Medulla oblongata (tissue), 1 donor: ENCODE measurements at regions not wholly inside any gene's neighbourhood (a gene's known extent, or its start where the extent isn't known, plus 50 kb on each side); places are given as distances from the start of the nearest gene placed in this dataset.

ENCODE experiments used
- DNase-seq: peaks from one replicate; pipeline ENCODE4 v3.0.0-alpha.2; 2015; ENCODE audit errors: extremely low spot score

- DNase-seq: no peak
Observed at GRCh38 chr1:114314576-114314975, 160.9 kb upstream of the SYT6 start.

DNA sequence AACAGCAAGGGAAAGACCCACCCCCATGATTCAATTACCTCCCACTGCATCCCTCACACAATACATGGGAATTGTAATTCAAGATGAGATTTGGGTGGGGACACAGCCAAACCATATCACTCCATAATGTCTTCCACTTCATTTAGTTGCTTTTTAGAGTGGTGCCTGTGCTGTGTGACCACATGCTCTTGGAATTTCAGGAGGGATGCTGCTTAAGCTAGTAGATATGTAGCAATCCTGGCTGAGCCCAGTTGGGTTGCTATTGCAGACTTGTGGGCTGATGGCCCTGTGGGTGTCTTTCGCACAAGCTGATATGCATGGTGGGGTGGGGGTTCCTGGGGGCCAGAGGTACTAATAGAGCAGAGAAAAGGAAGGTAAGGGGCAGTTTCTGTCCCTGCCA, 160.4 kb upstream of the SYT6 start:
- no peak for DNase-seq

DNA sequence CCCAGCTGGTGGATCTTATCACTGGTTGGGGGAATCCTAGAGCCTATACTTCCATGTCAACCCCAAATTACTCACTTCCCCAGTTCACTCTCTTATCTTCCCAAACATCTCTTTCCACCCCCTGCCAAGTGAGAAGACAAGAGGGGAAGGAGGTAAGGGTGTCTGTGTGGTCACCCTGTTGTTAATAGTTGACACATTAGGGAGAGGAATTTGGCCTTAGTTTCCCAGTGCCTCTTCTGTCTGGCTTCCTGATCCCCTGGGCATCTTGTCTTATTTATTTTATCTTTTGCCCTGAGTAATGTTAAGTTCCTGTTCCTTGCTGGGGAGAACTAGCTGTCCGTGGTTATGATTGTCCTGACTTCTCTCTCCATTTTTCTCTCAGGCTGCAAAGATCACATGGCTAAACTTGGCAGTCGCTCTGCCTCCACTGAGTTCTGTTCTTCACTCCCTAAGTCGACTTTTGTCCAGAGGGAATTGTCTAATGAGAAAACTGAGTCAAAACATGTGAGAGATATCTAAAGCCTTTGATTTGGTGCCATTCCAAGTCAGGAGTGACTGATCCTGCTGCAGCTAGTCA, 157.1 kb upstream of the SYT6 start:
- DNase-seq: peak; percentile 40

DNA sequence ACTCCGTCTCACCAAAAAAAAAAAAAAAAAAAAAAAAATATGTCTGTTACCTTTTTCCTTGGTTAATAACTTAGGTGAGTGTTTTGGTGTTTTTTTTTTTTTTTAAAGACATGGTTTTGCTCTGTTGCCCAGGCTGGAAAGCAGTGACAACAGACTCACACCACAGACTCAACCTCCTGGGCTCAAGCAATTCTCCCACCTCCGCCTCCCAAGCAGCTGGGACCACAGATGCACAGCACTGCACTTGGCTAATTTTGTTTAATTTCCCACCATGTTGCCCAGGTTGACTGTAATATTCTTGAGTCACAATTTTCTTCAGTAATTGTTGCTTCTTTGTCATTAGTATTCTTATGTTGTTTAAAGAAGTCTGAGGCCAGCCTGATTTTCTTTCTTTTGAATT, 149.2 kb upstream of the SYT6 start:
- DNase-seq: no peak

GRCh38 chr1:114299331-114299975, 145.8 kb upstream of the SYT6 start:
- no peak for DNase-seq

DNA sequence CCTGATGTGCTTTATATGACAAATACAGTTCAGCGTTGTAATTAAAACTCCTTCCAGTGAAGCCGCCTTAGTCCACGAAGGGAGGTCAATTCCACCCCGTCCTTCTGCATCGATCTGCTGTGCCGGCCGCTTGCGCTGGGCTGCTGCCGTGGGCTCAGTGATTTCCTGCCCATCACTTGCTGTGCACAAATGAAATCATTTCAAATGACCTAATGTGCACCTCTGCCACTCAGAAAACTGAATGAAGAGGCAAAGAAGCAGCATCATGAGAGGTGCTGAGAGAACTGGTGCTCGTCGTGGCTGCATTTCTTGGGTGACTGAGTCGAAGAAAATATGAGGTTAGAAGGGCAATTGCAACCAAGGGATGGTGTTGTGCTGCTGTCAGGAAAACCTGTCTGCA, 144.3 kb upstream of the SYT6 start:
- DNase-seq: no peak

DNA sequence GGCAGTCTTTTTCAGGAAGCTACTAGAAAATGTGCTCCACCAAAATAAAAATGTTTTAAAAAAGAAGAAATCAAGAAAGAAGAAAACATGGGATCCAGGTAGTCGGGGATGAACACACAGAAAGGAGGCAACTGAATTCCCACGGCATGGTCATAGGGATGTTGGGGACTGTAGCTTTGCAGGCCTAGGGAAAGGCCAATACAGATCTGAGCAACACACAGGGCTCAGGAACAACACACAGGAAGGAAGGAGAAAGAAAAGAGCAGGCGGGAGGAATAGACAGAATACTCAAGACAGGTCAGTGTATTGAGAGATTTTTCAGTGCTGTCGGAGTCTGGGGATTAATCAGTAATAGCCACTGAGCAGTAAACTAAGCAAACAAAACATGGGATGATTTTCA, 142.7 kb upstream of the SYT6 start:
- DNase-seq: no peak

DNA sequence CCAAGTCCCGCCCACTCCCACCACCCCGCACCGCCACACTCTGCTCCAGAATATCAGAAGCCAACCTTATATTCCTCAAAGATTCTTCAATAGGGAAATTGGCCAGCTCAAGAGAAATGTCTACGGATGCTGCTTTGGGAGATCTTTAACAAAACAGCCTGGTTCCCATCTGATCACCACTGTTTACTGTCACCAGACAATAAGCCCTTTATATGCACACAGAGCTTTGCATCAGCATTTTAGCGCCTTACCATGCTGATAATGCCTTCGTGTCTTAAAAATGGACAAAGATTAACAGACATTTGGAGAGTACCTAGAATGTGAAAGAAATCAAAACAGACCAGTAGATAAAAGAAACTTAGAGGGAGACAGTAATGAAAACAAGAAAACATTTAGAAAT, 141.7 kb upstream of the SYT6 start:
- no peak for DNase-seq

DNA sequence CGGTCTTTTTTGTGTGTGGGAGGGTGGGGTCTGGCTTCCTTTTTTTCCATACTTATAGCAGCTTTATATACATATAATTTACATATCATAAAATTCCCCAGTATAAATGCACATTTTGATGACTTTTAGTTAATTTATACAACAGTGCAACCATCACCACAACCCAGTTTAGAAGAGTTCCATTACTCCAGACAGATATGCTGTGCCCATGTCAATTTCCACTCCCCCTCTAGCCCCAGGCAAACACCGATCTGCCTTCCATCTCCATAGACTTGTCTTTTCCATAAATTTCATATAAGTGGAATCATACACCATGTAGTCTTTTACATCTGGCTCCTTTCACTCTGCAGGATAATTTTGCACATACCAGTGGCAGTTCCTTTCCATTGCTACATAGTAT, 139.2 kb upstream of the SYT6 start:
- DNase-seq: no peak

GRCh38 chr1:114292194-114292593, 138.5 kb upstream of the SYT6 start:
- no peak for DNase-seq

DNA sequence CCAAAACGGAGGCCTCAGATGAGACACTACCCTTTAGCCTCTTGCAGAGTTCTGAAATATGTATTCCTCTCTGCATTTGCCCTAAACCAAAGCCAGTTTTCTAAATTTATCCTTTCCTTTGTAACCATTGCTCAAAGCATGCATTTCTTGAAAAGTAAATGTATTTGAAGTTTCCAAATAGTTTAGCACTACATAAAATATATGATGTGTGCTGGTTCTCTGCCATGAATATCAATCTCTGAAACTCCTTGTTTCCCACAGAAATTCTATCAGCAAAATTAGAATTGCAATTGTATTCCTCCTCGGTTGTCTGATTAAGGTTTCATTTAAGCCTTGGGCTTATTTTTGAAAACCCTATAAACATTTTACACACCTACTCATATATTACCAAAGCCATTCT, 137.1 kb upstream of the SYT6 start:
- DNase-seq: no peak

DNA sequence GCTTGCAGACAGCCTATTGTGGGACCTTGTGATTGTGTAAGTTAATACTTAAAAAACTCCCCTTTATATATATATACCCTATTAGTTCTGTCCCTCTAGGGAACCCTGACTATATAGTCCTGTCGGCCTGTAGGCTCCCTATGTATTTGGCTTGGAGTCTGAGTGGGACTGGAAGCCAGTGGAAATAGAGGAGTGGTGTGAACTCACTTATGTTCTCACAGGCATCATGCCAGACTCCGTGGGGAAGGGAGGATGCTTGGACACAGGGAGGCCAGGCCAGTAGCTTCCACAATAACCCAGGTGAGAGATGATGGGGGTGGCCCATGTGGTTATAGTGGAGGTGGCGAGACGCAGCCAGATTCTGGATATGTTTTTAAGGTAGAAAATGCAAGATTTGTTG, 136.7 kb upstream of the SYT6 start:
- no peak for DNase-seq

- DNase-seq: no peak
Observed at GRCh38 chr1:114289824-114290223, 136.2 kb upstream of the SYT6 start.

DNA sequence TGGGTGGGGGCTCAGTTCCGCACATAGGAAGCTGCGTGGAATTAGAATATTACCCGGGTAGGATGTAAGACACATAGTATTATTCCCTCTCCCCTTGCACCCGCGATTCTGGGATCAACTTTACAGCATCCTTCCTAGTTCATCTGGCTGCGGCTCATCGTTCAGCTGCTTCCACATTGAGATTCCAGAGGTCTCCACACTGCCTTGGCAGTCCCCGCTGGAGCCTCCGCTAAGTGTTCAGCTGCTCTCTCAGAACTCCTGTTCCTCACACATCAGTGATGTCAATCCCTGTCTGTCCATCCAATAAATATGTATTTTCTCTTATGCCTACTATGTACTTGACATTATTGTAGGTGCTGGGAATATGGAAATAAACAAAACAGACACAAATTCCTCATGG, 135.6 kb upstream of the SYT6 start:
- DNase-seq: no peak

DNA sequence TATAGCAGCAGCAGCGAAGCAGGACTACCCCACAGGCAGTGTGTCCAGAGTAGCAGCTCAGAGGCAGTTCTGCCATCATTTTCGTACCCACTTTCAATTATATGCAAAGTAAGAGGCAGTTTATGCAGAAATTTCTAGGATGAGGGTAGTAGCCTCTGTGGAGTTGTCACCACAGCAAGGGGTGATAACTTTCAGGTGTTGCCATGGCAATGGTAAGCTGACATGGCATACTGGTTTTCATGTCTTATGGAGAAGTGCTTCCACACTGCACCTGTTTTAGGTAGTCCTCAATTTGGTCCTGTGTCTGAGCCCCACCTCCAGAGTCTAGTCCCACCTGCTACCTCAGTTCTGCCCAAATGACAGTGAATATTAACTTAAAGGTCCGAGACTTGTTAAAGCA, 133.3 kb upstream of the SYT6 start:
- no peak for DNase-seq

DNA sequence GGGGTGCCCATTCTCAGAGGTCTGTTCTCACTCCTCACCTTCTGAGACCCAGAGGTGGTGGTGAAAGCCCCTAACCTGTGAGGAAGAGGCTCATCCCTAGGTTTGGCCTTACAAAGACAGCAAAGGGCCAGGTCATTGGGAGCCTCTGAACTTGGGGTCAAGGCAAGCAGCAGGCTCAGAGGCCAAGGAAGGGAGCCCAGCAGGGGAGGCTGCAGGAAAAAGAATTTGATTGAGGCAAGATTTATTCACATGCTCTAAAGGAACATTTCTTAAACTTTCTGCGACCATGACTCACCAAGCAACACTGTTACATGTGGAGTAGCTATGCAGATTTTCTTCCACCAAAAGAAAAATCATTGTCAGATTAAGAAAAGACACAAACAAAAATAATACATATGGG, 132.5 kb upstream of the SYT6 start:
- no peak for DNase-seq

GRCh38 chr1:114282751-114283403, 129.2 kb upstream of the SYT6 start:
- DNase-seq: peak; percentile 97

DNA sequence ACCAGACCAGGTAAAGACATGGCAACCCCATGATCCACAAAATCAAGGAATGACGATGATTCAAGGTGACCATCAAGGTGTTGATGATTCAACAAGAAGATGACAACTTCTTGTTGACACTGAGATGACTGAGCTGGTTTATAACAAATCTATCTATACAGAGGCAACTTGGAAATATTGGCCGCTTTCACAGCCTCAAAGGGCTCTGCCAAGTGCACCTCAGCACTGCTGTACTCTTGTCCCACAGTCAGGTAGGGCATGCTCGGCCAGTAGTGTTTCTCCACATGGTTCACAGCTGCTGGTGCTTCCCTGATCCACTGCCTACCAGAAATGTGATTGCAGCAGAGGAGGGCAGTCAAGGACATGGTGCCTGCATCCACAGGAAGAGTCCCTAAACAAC, 125.2 kb upstream of the SYT6 start:
- DNase-seq: no peak

DNA sequence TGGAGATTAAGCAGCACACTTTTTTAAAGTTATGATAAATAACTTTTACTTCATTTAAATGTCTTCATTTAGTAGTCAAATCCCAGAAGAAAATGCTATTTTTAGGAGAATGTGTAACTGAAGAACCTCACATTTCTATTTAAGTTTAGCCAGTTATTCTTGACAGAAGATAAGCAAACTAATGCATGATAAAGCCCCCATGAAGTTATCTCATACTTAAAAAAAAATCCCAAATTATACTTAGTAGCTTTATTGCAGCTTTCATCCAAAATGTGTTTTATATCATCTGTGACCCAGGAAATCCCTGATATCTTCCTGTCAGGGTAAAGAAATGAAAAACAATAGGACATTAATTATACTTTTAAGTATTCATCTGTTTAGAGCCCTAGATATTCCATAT, 124.8 kb upstream of the SYT6 start:
- no peak for DNase-seq

DNA sequence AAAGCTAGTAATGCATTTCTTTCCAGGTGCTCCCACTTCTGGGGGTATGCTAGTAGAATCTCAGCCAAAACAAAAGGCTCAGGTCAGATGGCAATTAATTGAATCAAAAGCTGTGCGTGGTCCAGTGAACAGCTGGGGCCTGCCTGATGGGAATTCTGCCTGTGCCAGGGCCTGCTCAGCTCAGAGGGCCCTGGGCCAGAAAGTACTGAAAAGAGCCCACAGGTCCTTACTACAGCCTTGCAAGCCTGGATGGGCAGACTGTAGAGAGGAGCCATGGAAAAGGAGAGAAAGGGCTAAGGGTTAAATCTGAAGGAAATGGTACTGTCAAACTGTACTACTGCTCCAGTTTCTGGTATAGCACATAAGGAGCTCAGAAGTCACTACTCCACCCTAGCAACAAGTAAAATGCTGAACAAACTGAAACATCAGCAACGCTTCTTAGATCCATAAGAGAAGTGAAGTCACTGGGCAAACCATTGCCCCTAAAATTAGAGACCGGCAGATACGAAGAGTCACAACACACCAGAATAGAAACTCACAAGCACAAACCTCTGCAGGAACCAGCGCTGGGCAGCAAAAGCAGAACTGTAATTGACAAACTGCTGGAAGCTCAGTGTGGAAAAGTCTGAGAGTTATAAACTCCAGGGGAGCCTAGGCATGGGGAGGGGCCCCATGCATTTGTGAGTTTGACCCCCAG, 121.1 kb upstream of the SYT6 start:
- DNase-seq: peak; percentile 82

- DNase-seq: no peak
Observed at GRCh38 chr1:114272593-114272992, 118.9 kb upstream of the SYT6 start.

DNA sequence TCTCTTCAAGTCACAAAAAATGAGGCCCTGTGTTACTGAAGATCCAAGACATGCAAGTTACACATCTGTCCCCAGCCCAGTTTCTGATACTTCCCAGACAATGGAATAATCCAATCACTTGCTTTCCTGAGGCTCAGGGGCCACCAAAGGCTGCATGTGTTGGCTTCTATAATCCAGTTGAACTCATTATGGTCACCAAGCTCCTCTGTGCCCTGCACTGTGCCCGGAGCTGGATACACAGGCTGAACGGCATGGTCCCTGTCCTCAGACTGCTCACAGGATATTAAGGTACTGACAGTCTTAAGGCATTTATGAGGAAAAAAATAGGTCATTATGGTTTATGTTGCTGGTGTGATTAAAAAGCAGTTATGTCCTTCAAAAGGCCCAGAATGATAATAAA, 117.0 kb upstream of the SYT6 start:
- DNase-seq: no peak

GRCh38 chr1:114270282-114270681, 116.6 kb upstream of the SYT6 start:
- no peak for DNase-seq
